Spinal cord (tissue), 9 donors: ENCODE measurements at regions not wholly inside any gene's neighbourhood (a gene's known extent, or its start where the extent isn't known, plus 50 kb on each side); places are given as distances from the start of the nearest gene placed in this dataset.
A peak's percentile ranks its signal among the peaks of the same experiment; 100 is the strongest.

ENCODE experiments used
- DNase-seq, 6 donors: peaks; one replicate each; pipeline versions ENCODE4 v3.0.0 to v3.0.0-alpha.2; 2013 to 2015; ENCODE audit warnings: low spot score in 6 of 6, low read depth in 4 of 6
- H3K27ac ChIP-seq: one replicate; pipeline ENCODE4 v1.5.1; 2013; ENCODE audit warnings: low read depth, low read length, control low read depth
- H3K27me3 ChIP-seq: one replicate; pipeline ENCODE4 v1.6.1; 2013; ENCODE audit warnings: low read length; ENCODE audit not compliant: control insufficient read depth, insufficient read depth
- H3K36me3 ChIP-seq: one replicate; pipeline ENCODE4 v1.6.1; 2013; ENCODE audit warnings: low read length; ENCODE audit not compliant: control insufficient read depth, insufficient read depth
- H3K4me1 ChIP-seq: one replicate; pipeline ENCODE4 v1.6.1; 2013; ENCODE audit warnings: low read length; ENCODE audit not compliant: control insufficient read depth, insufficient read depth
- H3K4me3 ChIP-seq: one replicate; pipeline ENCODE4 v1.5.1; 2013; ENCODE audit warnings: low read depth, low read length, control low read depth
- H3K9me3 ChIP-seq: one replicate; pipeline ENCODE4 v1.6.1; 2013; ENCODE audit warnings: low read length; ENCODE audit not compliant: control insufficient read depth, insufficient read depth
- WGBS: methylation state at CpG from one replicate; pipeline ENCODE4 v1.1.5; 2013; ENCODE audit warnings: missing lambda C conversion rate; ENCODE audit not compliant: insufficient coverage; 5-methylcytosine and 5-hydroxymethylcytosine counted together
- donor health status: healthy.

DNA sequence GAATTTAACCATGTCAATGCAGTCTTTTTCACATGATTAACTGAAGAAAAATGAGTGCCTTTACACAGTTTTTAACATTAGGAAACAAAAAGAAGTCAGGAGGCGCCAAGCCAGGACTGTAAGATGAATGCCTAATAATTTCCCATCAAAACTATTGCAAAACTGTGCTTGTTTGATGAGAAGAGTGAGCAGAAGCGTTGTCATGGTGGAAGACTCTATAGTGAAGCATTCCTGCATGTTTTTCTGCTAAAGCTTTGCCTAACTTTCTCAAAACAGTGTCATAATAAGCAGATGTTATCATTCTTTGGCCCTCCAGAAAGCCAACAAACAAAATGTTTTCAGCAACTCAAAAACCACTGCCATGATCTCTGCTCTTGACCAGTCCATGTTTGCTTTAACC is 156.8 kb upstream of the CDIN1 start:
- no peaks in the 10 kb centered on the region for H3K36me3 ChIP-seq
- no peak overlapping the region for H3K27ac ChIP-seq
- WGBS: no CpG with 5 or more reads among the region's 2 CpGs
- no peaks in the 10 kb centered on the region for H3K9me3 ChIP-seq
- no peak for DNase-seq
- no peaks in the 10 kb centered on the region for H3K4me1 ChIP-seq
- H3K27me3 ChIP-seq: no peaks in the 10 kb centered on the region
- H3K4me3 ChIP-seq: no peak overlapping the region

DNA sequence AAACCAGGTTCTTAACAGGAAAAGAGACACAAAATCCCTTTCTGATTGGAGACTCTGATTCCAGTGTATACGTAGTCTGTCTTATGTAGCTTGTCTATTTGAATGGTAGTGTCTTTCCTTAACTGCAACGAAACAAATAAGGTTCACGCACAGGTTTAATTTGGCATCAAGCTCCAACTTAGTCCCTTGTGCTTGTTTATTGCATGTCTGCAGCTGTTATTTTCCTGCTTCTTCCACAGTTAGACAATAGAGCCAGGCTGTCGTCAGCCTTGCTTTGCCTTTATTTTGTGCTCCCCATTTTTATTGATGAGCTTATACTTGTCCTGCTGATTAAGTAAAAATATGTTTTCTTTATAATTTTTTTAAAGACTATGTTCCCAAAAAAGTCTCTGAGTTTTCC is 152.7 kb upstream of the CDIN1 start:
- Histone ChIP-seq H3K27me3 (no peaks in the 10 kb centered on the region), H3K4me3 (no peak overlapping the region), H3K9me3 (no peaks in the 10 kb centered on the region), H3K4me1 (no peaks in the 10 kb centered on the region), H3K36me3 (no peaks in the 10 kb centered on the region), H3K27ac (no peak overlapping the region)
- WGBS: 50% methylated on average over 2 of the region's 4 CpGs
- peak in 1 of 6 donors; percentile 82 for DNase-seq

GRCh38 chr15:36428102-36428845 is 151.2 kb upstream of the CDIN1 start:
- H3K27me3 ChIP-seq: no peaks in the 10 kb centered on the region
- DNase-seq: no peak
- no peaks in the 10 kb centered on the region for H3K9me3 ChIP-seq
- H3K4me1 ChIP-seq: no peaks in the 10 kb centered on the region
- no CpG with 5 or more reads among the region's 4 CpGs for WGBS
- H3K27ac ChIP-seq: no peak overlapping the region
- no peak overlapping the region for H3K4me3 ChIP-seq
- no peaks in the 10 kb centered on the region for H3K36me3 ChIP-seq

- H3K4me3 ChIP-seq: no peak overlapping the region
- no peak for DNase-seq
- no CpG with 5 or more reads among the region's 2 CpGs for WGBS
- no peaks in the 10 kb centered on the region for H3K36me3 ChIP-seq
- H3K4me1 ChIP-seq: no peaks in the 10 kb centered on the region
- H3K9me3 ChIP-seq: no peaks in the 10 kb centered on the region
- no peak overlapping the region for H3K27ac ChIP-seq
- no peaks in the 10 kb centered on the region for H3K27me3 ChIP-seq
Observed at GRCh38 chr15:36429707-36430106, 149.7 kb upstream of the CDIN1 start.

- H3K9me3 ChIP-seq: no peaks in the 10 kb centered on the region
- no peak overlapping the region for H3K4me3 ChIP-seq
- no peaks in the 10 kb centered on the region for H3K36me3 ChIP-seq
- H3K4me1 ChIP-seq: no peaks in the 10 kb centered on the region
- H3K27ac ChIP-seq: no peak overlapping the region
- WGBS: 100% methylated on average over 1 of the region's 1 CpG
- H3K27me3 ChIP-seq: no peaks in the 10 kb centered on the region
- no peak for DNase-seq
Observed at GRCh38 chr15:36430280-36430679, 149.1 kb upstream of the CDIN1 start.

DNA sequence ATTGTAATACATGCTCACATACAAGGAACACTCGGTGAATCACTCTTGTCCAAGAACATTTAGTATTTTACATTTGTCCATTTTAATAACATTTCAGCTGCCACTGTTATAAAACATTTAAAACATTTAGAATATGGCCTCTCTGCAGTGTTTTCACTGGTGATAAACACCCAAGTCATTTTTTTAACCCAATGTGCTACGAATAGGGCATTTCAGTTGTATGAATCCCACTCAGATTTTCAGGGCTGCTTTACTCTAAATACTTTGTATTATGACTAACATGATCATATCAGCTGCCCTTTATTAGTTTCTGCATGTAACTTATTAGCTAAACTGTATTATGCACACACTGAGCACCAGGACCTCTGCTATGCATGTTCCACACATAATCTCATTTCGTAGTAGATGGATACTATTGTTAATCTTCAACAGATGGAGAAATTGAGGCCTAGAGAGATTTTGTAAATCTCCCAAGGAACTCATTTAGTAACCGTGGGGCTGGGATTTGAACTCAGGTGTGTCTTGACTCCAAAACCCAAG is 148.6 kb upstream of the CDIN1 start:
- Histone ChIP-seq H3K9me3 (no peaks in the 10 kb centered on the region), H3K27me3 (no peaks in the 10 kb centered on the region), H3K36me3 (no peaks in the 10 kb centered on the region), H3K27ac (no peak overlapping the region), H3K4me3 (no peak overlapping the region), H3K4me1 (no peaks in the 10 kb centered on the region)
- no peak for DNase-seq
- 100% methylated on average over 1 of the region's 4 CpGs for WGBS

- H3K27ac ChIP-seq: no peak overlapping the region
- H3K4me3 ChIP-seq: no peak overlapping the region
- H3K27me3 ChIP-seq: no peaks in the 10 kb centered on the region
- DNase-seq: no peak
- no peaks in the 10 kb centered on the region for H3K4me1 ChIP-seq
- H3K9me3 ChIP-seq: no peaks in the 10 kb centered on the region
- no peaks in the 10 kb centered on the region for H3K36me3 ChIP-seq
- 100% methylated on average over 1 of the region's 2 CpGs for WGBS
Observed at GRCh38 chr15:36432161-36432560, 147.3 kb upstream of the CDIN1 start.

DNA sequence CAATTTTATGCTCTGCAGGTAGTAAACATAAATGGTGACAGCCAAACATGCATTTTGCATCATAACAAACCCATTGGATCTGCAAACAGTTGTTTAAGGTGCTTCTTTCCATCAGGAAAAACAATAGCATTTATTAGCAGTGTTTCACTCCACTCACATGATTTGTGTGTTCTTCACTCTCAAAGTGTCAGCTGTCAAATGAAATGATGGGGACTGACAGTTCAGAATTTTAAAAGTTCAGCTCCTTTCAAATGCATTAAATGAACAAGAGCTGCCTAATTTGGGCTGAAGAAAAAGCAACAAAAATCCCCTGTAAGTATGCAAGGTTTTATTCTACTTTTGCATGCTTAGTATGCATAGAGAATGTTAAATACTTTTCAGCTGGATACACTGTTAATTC is 145.2 kb upstream of the CDIN1 start:
- peak in 1 of 6 donors; percentile 21 for DNase-seq
- no peaks in the 10 kb centered on the region for H3K4me1 ChIP-seq

GRCh38 chr15:36438499-36438898 is 140.9 kb upstream of the CDIN1 start:
- Histone ChIP-seq H3K27me3 (no peaks in the 10 kb centered on the region), H3K27ac (no peak overlapping the region), H3K4me1 (no peaks in the 10 kb centered on the region), H3K4me3 (no peak overlapping the region), H3K36me3 (no peaks in the 10 kb centered on the region), H3K9me3 (no peaks in the 10 kb centered on the region)
- DNase-seq: no peak
- no CpG with 5 or more reads among the region's 3 CpGs for WGBS

More for the DNA sequence above, 145.2 kb upstream of the CDIN1 start:
- no peaks in the 10 kb centered on the region for H3K36me3 ChIP-seq
- no peaks in the 10 kb centered on the region for H3K9me3 ChIP-seq
- H3K27ac ChIP-seq: no peak overlapping the region
- H3K27me3 ChIP-seq: no peaks in the 10 kb centered on the region
- H3K4me3 ChIP-seq: no peak overlapping the region

DNA sequence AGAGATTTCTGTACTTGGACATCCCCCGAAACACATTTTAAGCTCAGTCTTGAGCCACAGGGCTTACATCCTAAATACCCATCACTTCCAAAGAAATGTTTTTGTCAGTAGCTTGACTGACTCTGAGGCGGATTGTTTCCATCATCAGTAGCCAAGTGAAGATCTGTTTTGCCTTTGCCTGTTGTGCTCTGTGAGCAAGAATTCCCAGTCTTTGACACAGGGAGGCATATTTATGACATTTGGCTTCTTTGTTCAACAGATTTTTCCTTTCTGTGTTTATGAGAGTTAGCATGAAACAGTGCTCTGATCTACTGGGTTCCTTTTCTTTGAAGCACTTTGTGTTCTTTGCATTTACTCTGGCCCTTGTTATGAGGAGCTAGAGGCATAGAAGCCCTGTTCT is 132.1 kb upstream of the CDIN1 start:
- DNase-seq: no peak
- WGBS: 93% methylated on average over 2 of the region's 2 CpGs

More for the DNA sequence above, 132.1 kb upstream of the CDIN1 start:
- no peak overlapping the region for H3K27ac ChIP-seq
- H3K27me3 ChIP-seq: no peaks in the 10 kb centered on the region
- no peaks in the 10 kb centered on the region for H3K9me3 ChIP-seq
- no peaks in the 10 kb centered on the region for H3K36me3 ChIP-seq
- H3K4me1 ChIP-seq: no peaks in the 10 kb centered on the region
- H3K4me3 ChIP-seq: no peak overlapping the region
